SU-DHL-6 (cell line): ENCODE measurements at regions not wholly inside any gene's neighbourhood (a gene's known extent, or its start where the extent isn't known, plus 50 kb on each side); places are given as distances from the start of the nearest gene placed in this dataset.

Source experiments
- CTCF ChIP-seq: fragments of 200-600 bp; sonication (generic); IDR thresholded peaks from one replicate; pipeline ENCODE4 v1.5.1; 2017; ENCODE audit warnings: antibody characterized with exemption, mild to moderate bottlenecking, low read length, moderate library complexity; ENCODE audit not compliant: insufficient read depth, poor library complexity, severe bottlenecking
- EZH2phosphoT487 ChIP-seq: fragments of 200-600 bp; sonication (generic), shearing (Covaris generic); conservative IDR thresholded peaks from 2 replicates; pipeline ENCODE4 v1.6.1; 2018; ENCODE audit warnings: mild to moderate bottlenecking, antibody characterized with exemption, low read length, moderate library complexity, mixed read lengths

- TF ChIP-seq CTCF (no peak), EZH2phosphoT487 (no peak)
Measured at GRCh38 chr4:33058998-33059397, 2338.8 kb downstream of the PCDH7 start.
